ENCODE measurements at regions not wholly inside any gene's neighbourhood (a gene's known extent, or its start where the extent isn't known, plus 50 kb on each side); places are given as distances from the start of the nearest gene placed in this dataset.

DNA sequence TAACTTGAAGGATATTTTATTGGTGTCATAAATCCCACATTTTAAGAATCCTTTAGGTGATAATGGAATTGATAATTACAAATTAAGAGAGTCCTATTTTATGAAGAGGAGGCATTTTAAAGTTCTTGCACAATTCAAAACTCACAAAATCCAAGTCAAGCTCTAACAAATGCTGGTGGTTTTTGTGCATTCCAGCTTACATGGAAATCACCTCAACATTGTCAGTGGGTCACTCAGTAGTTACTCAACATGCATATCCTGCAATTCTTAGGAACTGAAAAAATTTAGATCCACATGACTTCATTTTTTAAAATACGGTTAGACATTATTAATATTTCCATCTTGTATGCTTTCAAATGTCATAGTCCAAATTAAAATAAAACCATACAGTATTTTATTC, 487.2 kb downstream of the CNTN3 start:
- no peak for DNase-seq

DNA sequence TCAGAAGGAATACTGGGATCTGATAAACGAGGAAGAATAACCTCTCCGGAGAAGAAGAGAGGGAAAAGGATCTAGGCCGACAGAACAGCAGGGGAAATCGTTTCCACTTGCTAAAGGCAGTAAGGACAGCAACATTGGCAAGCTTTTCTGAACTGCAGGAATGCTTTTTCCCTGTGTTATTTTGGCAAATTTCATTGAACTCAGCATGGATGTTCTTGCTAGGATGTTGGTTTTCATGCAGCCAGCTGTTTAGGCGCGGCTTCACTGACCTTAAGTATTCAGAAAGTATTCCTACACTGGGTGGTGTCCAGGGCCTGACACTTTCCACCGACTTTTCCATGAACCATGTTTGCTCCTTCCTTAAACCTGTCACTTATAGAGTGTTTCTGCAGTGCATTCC, 489.7 kb downstream of the CNTN3 start:
- no peak for DNase-seq

GRCh38 chr3:74122281-74122680, 492.2 kb downstream of the CNTN3 start:
- DNase-seq = no peak

- no peak for DNase-seq
Measured at GRCh38 chr3:74121761-74122160, 492.7 kb downstream of the CNTN3 start.

GRCh38 chr3:74119221-74119620, 494.5 kb upstream of the PDZRN3 start:
- no peak for DNase-seq

DNA sequence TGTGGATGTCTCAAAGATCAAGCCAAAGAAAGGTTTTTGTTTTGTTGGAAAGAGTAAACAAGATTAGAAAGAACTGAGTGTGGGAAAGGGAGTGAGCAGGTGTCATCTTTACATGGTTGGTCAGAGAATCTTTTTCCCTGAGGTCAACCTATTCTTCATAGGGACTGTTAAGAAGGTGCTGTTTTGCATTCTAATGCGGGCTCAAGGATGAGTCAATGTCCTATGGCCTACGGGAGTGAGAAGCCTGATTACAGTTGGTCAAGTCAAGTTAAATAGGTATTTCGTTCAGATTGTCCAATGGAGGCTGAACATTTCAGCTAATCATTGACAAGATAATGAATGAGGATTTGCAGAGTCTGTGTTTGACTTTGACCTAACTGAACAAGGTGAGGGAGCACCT, 491.2 kb upstream of the PDZRN3 start:
- no peak for DNase-seq

DNA sequence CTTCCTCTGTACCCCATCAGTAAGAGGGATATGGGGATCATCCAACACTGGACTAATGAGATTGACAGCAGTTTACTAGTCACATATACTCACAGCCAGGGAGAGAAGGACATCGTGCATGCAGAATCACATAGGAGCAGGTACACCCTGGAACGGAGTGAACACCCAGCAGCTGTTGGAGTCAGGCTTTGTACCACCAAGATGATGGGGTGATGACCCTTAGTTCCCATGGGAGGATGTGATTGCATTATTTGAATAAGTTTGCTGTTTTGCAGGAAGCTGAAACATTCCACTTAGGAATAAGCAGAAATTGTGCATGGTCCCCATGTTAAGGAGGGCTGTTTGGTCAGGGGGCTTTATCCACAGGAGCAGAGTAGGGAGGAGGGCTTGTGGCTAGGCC, 482.7 kb upstream of the PDZRN3 start:
- DNase-seq = no peak

GRCh38 chr3:74106925-74107324, 482.2 kb upstream of the PDZRN3 start:
- no peak for DNase-seq

DNA sequence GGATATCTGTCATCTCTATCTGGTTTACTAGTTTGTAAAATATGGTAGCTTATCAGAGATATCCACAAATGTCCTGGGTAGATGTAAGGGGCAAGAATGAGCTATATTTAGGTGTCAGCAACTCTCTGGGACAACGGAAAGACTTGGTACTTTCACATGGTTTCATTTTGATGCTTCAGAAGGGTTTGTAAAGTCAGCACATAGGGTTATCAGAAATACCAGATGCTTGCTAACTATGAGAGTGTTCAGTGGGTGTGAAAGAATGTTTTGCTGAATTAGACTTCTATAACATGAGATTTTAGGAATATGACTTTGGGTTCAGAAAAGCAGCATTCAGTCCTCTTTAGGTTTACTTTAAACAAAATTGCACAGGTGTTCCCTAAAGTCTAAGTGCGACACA, 466.5 kb upstream of the PDZRN3 start:
- DNase-seq = no peak

- no peak for DNase-seq
Measured at GRCh38 chr3:74089814-74090213, 465.1 kb upstream of the PDZRN3 start.

DNA sequence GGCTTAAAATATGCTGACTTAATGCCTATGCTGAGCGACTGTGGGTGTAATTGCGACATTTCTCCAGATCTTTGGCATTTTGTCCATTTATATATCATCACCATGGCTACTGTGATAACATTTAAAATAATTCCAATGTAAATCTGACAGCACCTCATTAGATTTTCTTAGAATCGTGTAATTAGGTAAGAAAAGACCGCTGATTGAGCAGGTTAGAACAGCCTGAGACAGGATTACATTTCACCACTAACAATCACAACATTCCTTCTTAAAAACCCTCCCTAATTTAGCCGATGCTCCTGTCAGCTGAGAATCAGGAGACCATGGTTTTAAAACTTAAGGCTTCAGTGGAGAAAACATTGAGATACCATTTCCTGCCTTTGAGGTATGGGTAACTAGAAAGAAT, 455.3 kb upstream of the PDZRN3 start:
- DNase-seq = no peak

DNA sequence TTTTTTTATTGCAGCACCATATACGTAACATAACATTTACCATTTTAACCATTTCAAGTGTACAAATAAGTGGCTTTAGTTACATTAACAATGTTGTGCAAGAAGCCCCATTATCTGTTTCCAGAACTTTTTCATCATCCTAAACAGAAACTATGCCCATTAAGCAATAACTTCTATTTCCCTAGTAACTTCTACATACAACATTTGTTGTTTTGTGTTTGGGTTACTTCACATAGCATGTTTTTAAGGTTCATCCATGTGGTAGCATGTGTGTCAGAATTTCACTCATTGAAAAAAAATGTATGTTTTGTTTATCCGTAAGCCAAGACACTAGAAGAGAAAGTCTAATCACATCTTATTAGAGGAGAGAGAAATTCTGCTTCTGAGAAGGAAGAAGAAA, 450.5 kb upstream of the PDZRN3 start:
- no peak for DNase-seq

DNA sequence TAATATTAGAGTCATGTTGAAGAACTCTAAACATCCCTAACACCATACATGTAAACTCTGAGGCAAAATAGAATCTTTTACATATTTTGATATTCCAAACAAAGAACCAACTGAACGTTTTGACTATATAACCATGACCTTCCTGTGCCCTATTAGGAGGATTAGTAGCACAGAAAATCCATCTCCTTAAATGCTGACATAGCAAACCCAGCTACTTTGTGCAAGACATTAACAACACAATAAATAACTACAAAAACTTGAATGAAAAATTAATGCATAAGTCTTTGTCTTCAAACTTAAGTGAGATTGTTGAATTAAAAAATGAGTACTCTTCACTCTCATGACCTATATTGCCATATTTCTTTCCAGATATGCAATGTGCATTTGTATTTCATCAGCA, 450.0 kb upstream of the PDZRN3 start:
- DNase-seq = no peak

GRCh38 chr3:74067296-74067695, 442.6 kb upstream of the PDZRN3 start:
- DNase-seq = no peak

GRCh38 chr3:74066456-74066855, 441.7 kb upstream of the PDZRN3 start:
- DNase-seq = no peak

GRCh38 chr3:74059923-74060600, 435.3 kb upstream of the PDZRN3 start:
- DNase-seq = no peak

- no peak for DNase-seq
Measured at GRCh38 chr3:74059301-74059922, 434.7 kb upstream of the PDZRN3 start.

- no peak for DNase-seq
Measured at GRCh38 chr3:74057169-74057568, 432.4 kb upstream of the PDZRN3 start.

GRCh38 chr3:74055061-74055460, 430.3 kb upstream of the PDZRN3 start:
- no peak for DNase-seq

GRCh38 chr3:74054566-74054965, 429.8 kb upstream of the PDZRN3 start:
- no peak for DNase-seq

- no peak for DNase-seq
Measured at GRCh38 chr3:74053970-74054516, 429.3 kb upstream of the PDZRN3 start.

- no peak for DNase-seq
Measured at GRCh38 chr3:74049444-74049843, 424.7 kb upstream of the PDZRN3 start.

- DNase-seq = no peak
Measured at GRCh38 chr3:74048699-74049098, 424.0 kb upstream of the PDZRN3 start.

- no peak for DNase-seq
Measured at GRCh38 chr3:74045000-74045399, 420.3 kb upstream of the PDZRN3 start.

Measured in inflammatory macrophage (primary cell).